Esophagus muscularis mucosa (tissue), 4 donors: ENCODE measurements at regions not wholly inside any gene's neighbourhood (a gene's known extent, or its start where the extent isn't known, plus 50 kb on each side); places are given as distances from the start of the nearest gene placed in this dataset.

ENCODE experiments used
- CTCF ChIP-seq, 3 experiments: fragments of 200-600 bp in 2 of 3; fragments of 450-650 bp in 1 of 3; sonication (generic) in 2 of 3; IDR thresholded peaks; one replicate each; pipeline ENCODE4 v1.5.1; 2017 to 2019; ENCODE audit warnings: antibody characterized with exemption in 3 of 3, mild to moderate bottlenecking in 2 of 3, moderate library complexity in 1 of 3
- EP300 ChIP-seq: sonication (generic); formaldehyde crosslinking; IDR thresholded peaks from one replicate; pipeline ENCODE4 v1.6.1; 2017; ENCODE audit warnings: antibody characterized with exemption
- POLR2A ChIP-seq: fragments of 450-650 bp; IDR thresholded peaks from one replicate; pipeline ENCODE4 v1.6.1; 2017; ENCODE audit warnings: antibody characterized with exemption, moderate library complexity, mild to moderate bottlenecking, low read depth
- POLR2AphosphoS5 ChIP-seq, 2 donors: sonication (generic); formaldehyde crosslinking; IDR thresholded peaks; one replicate each; pipeline ENCODE4 v1.6.1; 2017; ENCODE audit warnings: antibody characterized with exemption in 2 of 2

GRCh38 chr10:21396889-21397288 is 128.6 kb downstream of the SKIDA1 start:
- TF ChIP-seq POLR2AphosphoS5 (IDR thresholded peaks at IDR 0.05) (no peak), CTCF (IDR thresholded peaks at IDR 0.05) (no peak), EP300 (no peak), POLR2A (no peak)
